ENCODE measurements at regions not wholly inside any gene's neighbourhood (a gene's known extent, or its start where the extent isn't known, plus 50 kb on each side); places are given as distances from the start of the nearest gene placed in this dataset.
A peak's percentile ranks its signal among the peaks of the same experiment; 100 is the strongest.

GRCh38 chr20:5665417-5665816, 54.6 kb upstream of the GPCPD1 start:
- H3K79me2 ChIP-seq (ENCODE audit: control insufficient read depth in 1 of 2, insufficient read depth in 2 of 2, low read length in 2 of 2) = no peaks in the 10 kb centered on the region
- no peak overlapping the region for H4K5ac ChIP-seq (ENCODE audit: insufficient read length, low read depth, low read length)
- 73% methylated on average over 2 of the region's 2 CpGs; no CpG with 5 or more reads in 1 of the 2 experiments for WGBS, 2 experiments (ENCODE audit: extremely low coverage in 1 of 2, insufficient coverage in 1 of 2, insufficient read length in 1 of 2, insufficient replicate concordance in 2 of 2, low coverage in 1 of 2, low lambda C conversion rate in 2 of 2, missing lambda C conversion rate in 1 of 2)
- H3K23ac ChIP-seq (ENCODE audit: insufficient read length) = no peak overlapping the region
- no peak overlapping the region for H3K27ac ChIP-seq (ENCODE audit: low read depth, low read length)
- H3K18ac ChIP-seq (ENCODE audit: extremely low read depth, low read length) = no peak overlapping the region
- H3K56ac ChIP-seq (replicated peaks; ENCODE audit: insufficient read length, low read depth, low read length) = no peak overlapping the region
- H2AFZ ChIP-seq (ENCODE audit: low read length) = 0 out of 2 replicates have a peak overlapping the region, but pooled peaks have one; percentile 7
- no peak overlapping the region for H2BK15ac ChIP-seq (ENCODE audit: low read length)
- no peak overlapping the region for H2BK20ac ChIP-seq (ENCODE audit: low read length)
- ChIA-PET CTCF (ENCODE audit: partially characterized antibody) (interaction anchor here (1.1 to 1.4 kb wide), 3 partner anchors 9 to 181 kb away, joined by 3 read pairs; no protein-coding TSS in a partner anchor), POLR2A (ENCODE audit: partially characterized antibody) (interaction anchor here (0.6 kb wide), 1 partner anchor 13 kb away, joined by 3 read pairs; no protein-coding TSS in a partner anchor)
- H2AK5ac ChIP-seq (ENCODE audit: low read depth, low read length) = no peak overlapping the region
- H3K79me1 ChIP-seq (ENCODE audit: low read depth, low read length) = no peaks in the 10 kb centered on the region
- H3K9me3 ChIP-seq (ENCODE audit: insufficient read depth in 2 of 2, low read depth in 1 of 2, low read length in 1 of 2) = no peaks in the 10 kb centered on the region
- H3K23me2 ChIP-seq (ENCODE audit: low read depth, low read length) = no peaks in the 10 kb centered on the region
- no peak overlapping the region for H4K91ac ChIP-seq (replicated peaks; ENCODE audit: insufficient read length, low read length)
- no peaks in the 10 kb centered on the region for H4K20me1 ChIP-seq (replicated peaks in 1 of 2; ENCODE audit: control insufficient read depth in 1 of 2, insufficient read depth in 2 of 2, low read length in 2 of 2)
- H3K4me2 ChIP-seq (ENCODE audit: insufficient read depth in 1 of 2, low read depth in 2 of 2, low read length in 2 of 2) = no peak overlapping the region
- H3K27me3 ChIP-seq (replicated peaks in 1 of 4; ENCODE audit: control insufficient read depth in 3 of 4, extremely low read depth in 1 of 4, insufficient read depth in 3 of 4, low read length in 3 of 4) = no peaks in the 10 kb centered on the region
- no peak for DNase-seq (ENCODE audit: low read depth in 1 of 2, low spot score in 2 of 2)
- H2BK120ac ChIP-seq (replicated peaks; ENCODE audit: low read depth, low read length) = no peak overlapping the region
- H2BK12ac ChIP-seq (ENCODE audit: low read depth, low read length) = no peak overlapping the region
- FAIRE-seq = no peak
- no peak overlapping the region for H4K8ac ChIP-seq (ENCODE audit: extremely low read depth, insufficient read depth, low read length)
- no peaks in the 10 kb centered on the region for H3K36me3 ChIP-seq (ENCODE audit: control insufficient read depth in 2 of 4, insufficient read depth in 4 of 4, low read length in 3 of 4)
- H2BK5ac ChIP-seq (ENCODE audit: low read depth, low read length) = no peak overlapping the region
- no peak overlapping the region for H3K4me3 ChIP-seq (ENCODE audit: extremely low read depth in 1 of 4, insufficient read depth in 2 of 4, low read depth in 3 of 4, low read length in 4 of 4)
- no peak overlapping the region for H3K9ac ChIP-seq (replicated peaks in 1 of 4; ENCODE audit: extremely low read depth in 1 of 4, low read depth in 3 of 4, low read length in 3 of 4)
- no peaks in the 10 kb centered on the region for H3K4me1 ChIP-seq (replicated peaks in 1 of 4; ENCODE audit: control insufficient read depth in 3 of 4, insufficient read depth in 4 of 4, low read length in 3 of 4)
- H3K14ac ChIP-seq (ENCODE audit: insufficient read length) = no peak overlapping the region
- no peak overlapping the region for H3K4ac ChIP-seq (replicated peaks; ENCODE audit: insufficient read length, low read depth, low read length)
- TF ChIP-seq KDM4A (IDR thresholded peaks at IDR 0.05; ENCODE audit: low read depth, low read length, severe bottlenecking) (no peak), EGR1 (IDR thresholded peaks at IDR 0.05; ENCODE audit: borderline replicate concordance, low read depth, low read length) (no peak), KDM5A (IDR thresholded peaks at IDR 0.05; ENCODE audit: low read length) (no peak), BRCA1 (IDR thresholded peaks at IDR 0.05; ENCODE audit: low read depth, low read length) (no peak), TCF12 (IDR thresholded peaks at IDR 0.05; ENCODE audit: low read depth, low read length) (no peak), CBX5 (IDR thresholded peaks at IDR 0.05; ENCODE audit: low read depth, low read length) (no peak), HDAC6 (IDR thresholded peaks at IDR 0.05; ENCODE audit: low read depth, low read length) (no peak), JUND (IDR thresholded peaks at IDR 0.05; ENCODE audit: low read length) (no peak), RNF2 (IDR thresholded peaks at IDR 0.05; ENCODE audit: borderline replicate concordance, low read depth, low read length, missing control alignments, poor library complexity, severe bottlenecking) (no peak), KDM1A (IDR thresholded peaks at IDR 0.05; ENCODE audit: borderline replicate concordance, low read length) (no peak), CREB1 (IDR thresholded peaks at IDR 0.05) (no peak), SIRT6 (IDR thresholded peaks at IDR 0.05; ENCODE audit: low read length) (no peak), CEBPB (IDR thresholded peaks at IDR 0.05; ENCODE audit: low read depth, low read length) (no peak), CHD1 (IDR thresholded peaks at IDR 0.05; ENCODE audit: low read depth, low read length) (no peak), NANOG (IDR thresholded peaks at IDR 0.05; ENCODE audit: insufficient read depth, low read depth, low read length, poor library complexity, severe bottlenecking) (no peak), PHF8 (conservative IDR thresholded peaks at IDR 0.05; ENCODE audit: low read depth, low read length) (no peak)

Measured in H1 (cell line).